ENCODE measurements at regions not wholly inside any gene's neighbourhood (a gene's known extent, or its start where the extent isn't known, plus 50 kb on each side); places are given as distances from the start of the nearest gene placed in this dataset.

- no peaks in the 10 kb centered on the region for H3K27me3 ChIP-seq (ENCODE audit: control insufficient read depth in 2 of 2, insufficient read depth in 2 of 2, low read length in 2 of 2)
- no peak overlapping the region for H3K9ac ChIP-seq (ENCODE audit: insufficient read depth, low read length, poor library complexity, severe bottlenecking)
- no peak overlapping the region for H3K4me3 Mint-ChIP-seq
- H3K36me3 Mint-ChIP-seq = no peaks in the 10 kb centered on the region
- no peaks in the 10 kb centered on the region for H4K20me1 ChIP-seq (ENCODE audit: insufficient read depth, low read length)
- no peaks in the 10 kb centered on the region for H3K4me1 ChIP-seq (ENCODE audit: control insufficient read depth in 1 of 2, insufficient read depth in 2 of 2, low read length in 2 of 2)
- H3K4me2 ChIP-seq (replicated peaks; ENCODE audit: extremely low read depth, low read length, poor library complexity, severe bottlenecking) = no peak overlapping the region
- WGBS (ENCODE audit: insufficient coverage) = 25% methylated on average over 1 of the region's 3 CpGs
- DNase-seq = no peak
- H3K79me2 ChIP-seq (ENCODE audit: insufficient read depth, low read length) = no peaks in the 10 kb centered on the region
- H3K27ac ChIP-seq (ENCODE audit: low read depth in 1 of 2, low read length in 2 of 2) = no peak overlapping the region
- intact Hi-C loops (cut with micrococcal nuclease) = no loop called here
- H3K27ac Mint-ChIP-seq = no peak overlapping the region
- no peaks in the 10 kb centered on the region for H3K4me1 Mint-ChIP-seq
- TF ChIP-seq CTCF (IDR thresholded peaks at IDR 0.05) = no peak
- H3K9me3 ChIP-seq (replicated peaks in 1 of 2; ENCODE audit: control insufficient read depth in 1 of 2, insufficient read depth in 1 of 2, low read length in 2 of 2) = peaks cover 7 to 8% of the 10 kb centered on the region in 2 donors
- H3K4me3 ChIP-seq (replicated peaks in 1 of 3; ENCODE audit: low read depth in 2 of 3, low read length in 3 of 3) = no peak overlapping the region
- H3K27me3 Mint-ChIP-seq (ENCODE audit: low read depth in 3 of 3) = no peaks in the 10 kb centered on the region
- H3K36me3 ChIP-seq (replicated peaks in 1 of 2; ENCODE audit: control insufficient read depth in 1 of 2, insufficient read depth in 2 of 2, low read length in 2 of 2) = no peaks in the 10 kb centered on the region
- H2AFZ ChIP-seq (ENCODE audit: insufficient read depth, low read depth, low read length, poor library complexity, severe bottlenecking) = no peak overlapping the region
- peaks cover 10 to 35% (median 17%) of the 10 kb centered on the region in 7 donors for H3K9me3 Mint-ChIP-seq
These were observed 180.7 kb upstream of the PDZRN3 start for GRCh38 chr3:73805435-73805834.

DNA sequence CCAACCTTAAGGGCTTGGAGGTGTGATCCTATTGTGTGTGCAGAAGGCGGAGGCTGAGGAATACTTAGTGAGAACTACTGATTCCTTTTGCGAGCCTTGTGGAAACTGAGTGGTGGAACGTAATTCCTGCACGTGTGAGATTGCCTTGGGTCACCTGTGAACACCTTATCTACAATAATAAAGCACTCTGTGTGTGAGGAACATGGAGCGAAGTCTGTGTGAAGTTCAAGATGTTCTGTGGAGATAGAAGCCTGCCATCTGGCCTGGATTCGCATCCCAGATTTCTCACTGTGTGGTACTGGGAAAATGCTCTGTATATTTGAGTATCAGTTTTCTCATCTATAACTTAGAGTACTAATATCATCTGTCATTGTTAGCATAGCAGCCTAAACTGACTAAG lies 179.5 kb upstream of the PDZRN3 start:
- no peak for TF ChIP-seq CTCF (IDR thresholded peaks at IDR 0.05)
- DNase-seq = no peak
- H3K27me3 Mint-ChIP-seq (ENCODE audit: low read depth in 3 of 3) = no peaks in the 10 kb centered on the region
- Histone ChIP-seq H3K4me2 (replicated peaks; ENCODE audit: extremely low read depth, low read length, poor library complexity, severe bottlenecking) (no peak overlapping the region), H3K36me3 (replicated peaks in 1 of 2; ENCODE audit: control insufficient read depth in 1 of 2, insufficient read depth in 2 of 2, low read length in 2 of 2) (no peaks in the 10 kb centered on the region), H3K27ac (ENCODE audit: low read depth in 1 of 2, low read length in 2 of 2) (no peak overlapping the region), H3K9ac (ENCODE audit: insufficient read depth, low read length, poor library complexity, severe bottlenecking) (no peak overlapping the region), H3K27me3 (ENCODE audit: control insufficient read depth in 2 of 2, insufficient read depth in 2 of 2, low read length in 2 of 2) (no peaks in the 10 kb centered on the region), H3K9me3 (replicated peaks in 1 of 2; ENCODE audit: control insufficient read depth in 1 of 2, insufficient read depth in 1 of 2, low read length in 2 of 2) (peaks cover 6 to 7% of the 10 kb centered on the region in 2 donors), H3K4me1 (ENCODE audit: control insufficient read depth in 1 of 2, insufficient read depth in 2 of 2, low read length in 2 of 2) (no peaks in the 10 kb centered on the region), H3K4me3 (replicated peaks in 1 of 3; ENCODE audit: low read depth in 2 of 3, low read length in 3 of 3) (no peak overlapping the region), H2AFZ (ENCODE audit: insufficient read depth, low read depth, low read length, poor library complexity, severe bottlenecking) (no peak overlapping the region), H4K20me1 (ENCODE audit: insufficient read depth, low read length) (no peaks in the 10 kb centered on the region), H3K79me2 (ENCODE audit: insufficient read depth, low read length) (no peaks in the 10 kb centered on the region)
- H3K36me3 Mint-ChIP-seq = no peaks in the 10 kb centered on the region
- intact Hi-C loops (cut with micrococcal nuclease) = no loop called here
- no peak overlapping the region for H3K4me3 Mint-ChIP-seq
- H3K9me3 Mint-ChIP-seq = peaks cover 4 to 29% (median 18%) of the 10 kb centered on the region in 7 donors
- H3K4me1 Mint-ChIP-seq = no peaks in the 10 kb centered on the region
- H3K27ac Mint-ChIP-seq = no peak overlapping the region
- no CpG with 5 or more reads among the region's 6 CpGs for WGBS (ENCODE audit: insufficient coverage)

All from CD14-positive monocyte (primary cell).